ENCODE measurements at regions not wholly inside any gene's neighbourhood (a gene's known extent, or its start where the extent isn't known, plus 50 kb on each side); places are given as distances from the start of the nearest gene placed in this dataset.

- no peaks in the 10 kb centered on the region for H3K79me2 ChIP-seq (ENCODE audit: control insufficient read depth, low read length)
- no peaks in the 10 kb centered on the region for H4K20me1 ChIP-seq (ENCODE audit: control insufficient read depth, insufficient read depth, low read depth, low read length)
- H3K27ac ChIP-seq (ENCODE audit: low read depth, low read length): no peak overlapping the region
- no peaks in the 10 kb centered on the region for H3K9me3 ChIP-seq (ENCODE audit: control insufficient read depth, insufficient read depth, low read length)
- H3K4me2 ChIP-seq (ENCODE audit: low read length): no peak overlapping the region
- H3K36me3 ChIP-seq (ENCODE audit: control insufficient read depth, low read length): no peaks in the 10 kb centered on the region
- no peaks in the 10 kb centered on the region for H3K27me3 ChIP-seq (ENCODE audit: control insufficient read depth, low read length)
- no peaks in the 10 kb centered on the region for H3K4me1 ChIP-seq (ENCODE audit: control insufficient read depth, low read length)
- no peak overlapping the region for H3K4me3 ChIP-seq (ENCODE audit: low read length)
- TF ChIP-seq EZH2phosphoT487 (IDR thresholded peaks at IDR 0.05; ENCODE audit: borderline replicate concordance, low read length): no peak
- TF ChIP-seq CTCF (IDR thresholded peaks at IDR 0.05; ENCODE audit: low read depth, low read length, poor library complexity, severe bottlenecking): no peak
- H3K9me2 ChIP-seq (replicated peaks; ENCODE audit: control insufficient read depth, low read length): no peaks in the 10 kb centered on the region
- no peaks in the 10 kb centered on the region for H3F3A ChIP-seq (ENCODE audit: control insufficient read depth, insufficient read depth)
Observed at GRCh38 chr15:38853608-38854007, 289.0 kb upstream of the RASGRP1 start.

GRCh38 chr15:38854506-38854905 is 289.9 kb upstream of the RASGRP1 start:
- no peaks in the 10 kb centered on the region for H3K79me2 ChIP-seq (ENCODE audit: control insufficient read depth, low read length)
- no peaks in the 10 kb centered on the region for H3K9me3 ChIP-seq (ENCODE audit: control insufficient read depth, insufficient read depth, low read length)
- no peaks in the 10 kb centered on the region for H4K20me1 ChIP-seq (ENCODE audit: control insufficient read depth, insufficient read depth, low read depth, low read length)
- H3K9me2 ChIP-seq (replicated peaks; ENCODE audit: control insufficient read depth, low read length): no peaks in the 10 kb centered on the region
- no peaks in the 10 kb centered on the region for H3K27me3 ChIP-seq (ENCODE audit: control insufficient read depth, low read length)
- no peak overlapping the region for H3K4me3 ChIP-seq (ENCODE audit: low read length)
- no peak overlapping the region for H3K27ac ChIP-seq (ENCODE audit: low read depth, low read length)
- H3K4me2 ChIP-seq (ENCODE audit: low read length): no peak overlapping the region
- H3F3A ChIP-seq (ENCODE audit: control insufficient read depth, insufficient read depth): no peaks in the 10 kb centered on the region
- H3K4me1 ChIP-seq (ENCODE audit: control insufficient read depth, low read length): no peaks in the 10 kb centered on the region
- H3K36me3 ChIP-seq (ENCODE audit: control insufficient read depth, low read length): no peaks in the 10 kb centered on the region
- TF ChIP-seq EZH2phosphoT487 (IDR thresholded peaks at IDR 0.05; ENCODE audit: borderline replicate concordance, low read length) (no peak), CTCF (IDR thresholded peaks at IDR 0.05; ENCODE audit: low read depth, low read length, poor library complexity, severe bottlenecking) (no peak)

GRCh38 chr15:38857814-38858213 is 293.2 kb upstream of the RASGRP1 start:
- no peaks in the 10 kb centered on the region for H3K79me2 ChIP-seq (ENCODE audit: control insufficient read depth, low read length)
- H3K4me3 ChIP-seq (ENCODE audit: low read length): no peak overlapping the region
- TF ChIP-seq EZH2phosphoT487 (IDR thresholded peaks at IDR 0.05; ENCODE audit: borderline replicate concordance, low read length) (no peak), CTCF (IDR thresholded peaks at IDR 0.05; ENCODE audit: low read depth, low read length, poor library complexity, severe bottlenecking) (no peak)
- H3F3A ChIP-seq (ENCODE audit: control insufficient read depth, insufficient read depth): no peaks in the 10 kb centered on the region
- H3K9me2 ChIP-seq (replicated peaks; ENCODE audit: control insufficient read depth, low read length): no peaks in the 10 kb centered on the region
- H3K36me3 ChIP-seq (ENCODE audit: control insufficient read depth, low read length): no peaks in the 10 kb centered on the region
- no peaks in the 10 kb centered on the region for H4K20me1 ChIP-seq (ENCODE audit: control insufficient read depth, insufficient read depth, low read depth, low read length)
- H3K27ac ChIP-seq (ENCODE audit: low read depth, low read length): no peak overlapping the region
- H3K4me1 ChIP-seq (ENCODE audit: control insufficient read depth, low read length): no peaks in the 10 kb centered on the region
- no peaks in the 10 kb centered on the region for H3K9me3 ChIP-seq (ENCODE audit: control insufficient read depth, insufficient read depth, low read length)
- H3K27me3 ChIP-seq (ENCODE audit: control insufficient read depth, low read length): no peaks in the 10 kb centered on the region
- H3K4me2 ChIP-seq (ENCODE audit: low read length): no peak overlapping the region

GRCh38 chr15:38859574-38859973 is 295.0 kb upstream of the RASGRP1 start:
- H3K36me3 ChIP-seq (ENCODE audit: control insufficient read depth, low read length): no peaks in the 10 kb centered on the region
- no peaks in the 10 kb centered on the region for H3F3A ChIP-seq (ENCODE audit: control insufficient read depth, insufficient read depth)
- no peaks in the 10 kb centered on the region for H3K79me2 ChIP-seq (ENCODE audit: control insufficient read depth, low read length)
- no peak overlapping the region for H3K4me2 ChIP-seq (ENCODE audit: low read length)
- H4K20me1 ChIP-seq (ENCODE audit: control insufficient read depth, insufficient read depth, low read depth, low read length): no peaks in the 10 kb centered on the region
- H3K27ac ChIP-seq (ENCODE audit: low read depth, low read length): no peak overlapping the region
- H3K27me3 ChIP-seq (ENCODE audit: control insufficient read depth, low read length): no peaks in the 10 kb centered on the region
- H3K9me3 ChIP-seq (ENCODE audit: control insufficient read depth, insufficient read depth, low read length): no peaks in the 10 kb centered on the region
- TF ChIP-seq CTCF (IDR thresholded peaks at IDR 0.05; ENCODE audit: low read depth, low read length, poor library complexity, severe bottlenecking): no peak
- no peak for TF ChIP-seq EZH2phosphoT487 (IDR thresholded peaks at IDR 0.05; ENCODE audit: borderline replicate concordance, low read length)
- no peaks in the 10 kb centered on the region for H3K4me1 ChIP-seq (ENCODE audit: control insufficient read depth, low read length)
- no peaks in the 10 kb centered on the region for H3K9me2 ChIP-seq (replicated peaks; ENCODE audit: control insufficient read depth, low read length)
- H3K4me3 ChIP-seq (ENCODE audit: low read length): no peak overlapping the region
